ENCODE measurements at regions not wholly inside any gene's neighbourhood (a gene's known extent, or its start where the extent isn't known, plus 50 kb on each side); places are given as distances from the start of the nearest gene placed in this dataset.

DNA sequence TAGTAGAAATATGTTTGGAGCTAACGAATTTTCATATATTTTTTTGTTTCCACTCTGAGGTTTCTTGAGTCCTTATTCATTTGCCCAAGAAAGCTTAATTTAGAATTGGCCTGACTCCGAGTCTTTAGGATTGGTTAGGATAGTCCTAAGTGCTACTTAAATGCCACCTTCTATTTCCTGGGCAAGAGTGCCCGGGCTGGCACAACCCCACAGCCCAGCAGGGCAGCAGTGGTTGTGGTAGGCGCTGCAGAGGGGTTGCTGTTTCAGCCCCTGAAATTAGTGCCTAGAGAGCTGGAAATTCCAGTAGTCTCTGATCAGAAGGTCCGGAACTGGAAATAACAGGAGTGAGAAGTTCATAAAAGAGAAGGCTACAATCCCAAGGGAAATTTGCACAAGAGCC is 139.4 kb upstream of the TENT5A start:
- TF ChIP-seq GATA2 (IDR thresholded peaks at IDR 0.05; ENCODE audit: insufficient read depth, insufficient read length, low read depth, low read length) = no peak
- no peak for TF ChIP-seq POLR2A (IDR thresholded peaks at IDR 0.05; ENCODE audit: low read depth, low read length)
- TF ChIP-seq, protein P1, sequence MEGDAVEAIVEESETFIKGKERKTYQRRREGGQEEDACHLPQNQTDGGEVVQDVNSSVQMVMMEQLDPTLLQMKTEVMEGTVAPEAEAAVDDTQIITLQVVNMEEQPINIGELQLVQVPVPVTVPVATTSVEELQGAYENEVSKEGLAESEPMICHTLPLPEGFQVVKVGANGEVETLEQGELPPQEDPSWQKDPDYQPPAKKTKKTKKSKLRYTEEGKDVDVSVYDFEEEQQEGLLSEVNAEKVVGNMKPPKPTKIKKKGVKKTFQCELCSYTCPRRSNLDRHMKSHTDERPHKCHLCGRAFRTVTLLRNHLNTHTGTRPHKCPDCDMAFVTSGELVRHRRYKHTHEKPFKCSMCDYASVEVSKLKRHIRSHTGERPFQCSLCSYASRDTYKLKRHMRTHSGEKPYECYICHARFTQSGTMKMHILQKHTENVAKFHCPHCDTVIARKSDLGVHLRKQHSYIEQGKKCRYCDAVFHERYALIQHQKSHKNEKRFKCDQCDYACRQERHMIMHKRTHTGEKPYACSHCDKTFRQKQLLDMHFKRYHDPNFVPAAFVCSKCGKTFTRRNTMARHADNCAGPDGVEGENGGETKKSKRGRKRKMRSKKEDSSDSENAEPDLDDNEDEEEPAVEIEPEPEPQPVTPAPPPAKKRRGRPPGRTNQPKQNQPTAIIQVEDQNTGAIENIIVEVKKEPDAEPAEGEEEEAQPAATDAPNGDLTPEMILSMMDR (IDR thresholded peaks at IDR 0.05; ENCODE audit: extremely low read depth in 1 of 2, insufficient read depth in 1 of 2, low read depth in 1 of 2, low read length in 2 of 2) = no peak
- no peak for TF ChIP-seq EZH2 (IDR thresholded peaks at IDR 0.05; ENCODE audit: borderline replicate concordance, low read depth, low read length, severe bottlenecking)
- no peak for TF ChIP-seq JUN (IDR thresholded peaks at IDR 0.05; ENCODE audit: borderline replicate concordance, insufficient read depth, insufficient read length, low read depth)
- TF ChIP-seq MYC (IDR thresholded peaks at IDR 0.05; ENCODE audit: low read depth, low read length) = no peak
- TF ChIP-seq, protein P2, sequence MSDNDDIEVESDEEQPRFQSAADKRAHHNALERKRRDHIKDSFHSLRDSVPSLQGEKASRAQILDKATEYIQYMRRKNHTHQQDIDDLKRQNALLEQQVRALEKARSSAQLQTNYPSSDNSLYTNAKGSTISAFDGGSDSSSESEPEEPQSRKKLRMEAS (IDR thresholded peaks at IDR 0.05; ENCODE audit: insufficient read depth, insufficient read length) = no peak

All from endothelial cell of umbilical vein (primary cell).